ENCODE measurements at regions not wholly inside any gene's neighbourhood (a gene's known extent, or its start where the extent isn't known, plus 50 kb on each side); places are given as distances from the start of the nearest gene placed in this dataset.

GRCh38 chr2:142598846-142599245 is 278.6 kb upstream of the KYNU start:
- TF ChIP-seq FOXM1 (IDR thresholded peaks at IDR 0.05; ENCODE audit: borderline replicate concordance) (no peak), SP1 (IDR thresholded peaks at IDR 0.05) (no peak), TARDBP (IDR thresholded peaks at IDR 0.05) (no peak), PKNOX1 (IDR thresholded peaks at IDR 0.05) (no peak), SUZ12 (IDR thresholded peaks at IDR 0.05) (no peak), FOXK2 (IDR thresholded peaks at IDR 0.05) (no peak), BHLHE40 (IDR thresholded peaks at IDR 0.05; ENCODE audit: borderline replicate concordance) (no peak), ARNT (IDR thresholded peaks at IDR 0.05) (no peak), FOXA1 (IDR thresholded peaks at IDR 0.05) (no peak), LEF1 (IDR thresholded peaks at IDR 0.05; ENCODE audit: borderline replicate concordance) (no peak)
